ENCODE measurements at regions not wholly inside any gene's neighbourhood (a gene's known extent, or its start where the extent isn't known, plus 50 kb on each side); places are given as distances from the start of the nearest gene placed in this dataset.

DNA sequence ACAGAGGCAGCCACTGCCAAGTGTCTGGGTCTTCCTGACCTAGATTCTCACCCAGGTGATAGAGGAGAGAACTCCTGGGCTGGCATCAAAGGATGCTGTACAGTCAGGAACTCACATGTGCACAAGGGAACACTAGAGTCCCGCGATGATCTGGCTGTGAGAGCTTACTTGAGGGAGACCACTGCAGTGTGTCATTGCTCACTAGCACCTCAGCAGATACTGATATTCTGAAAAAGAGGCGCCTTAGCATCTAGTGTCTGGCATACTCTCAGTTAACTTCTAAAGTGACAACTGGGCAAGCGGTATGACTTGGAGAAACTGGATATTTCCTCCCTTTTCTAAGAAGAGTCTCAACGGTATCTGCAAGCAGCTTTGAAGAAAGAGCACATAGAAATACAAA, 189.9 kb downstream of the CMPK2 start:
- TF ChIP-seq, protein P1, sequence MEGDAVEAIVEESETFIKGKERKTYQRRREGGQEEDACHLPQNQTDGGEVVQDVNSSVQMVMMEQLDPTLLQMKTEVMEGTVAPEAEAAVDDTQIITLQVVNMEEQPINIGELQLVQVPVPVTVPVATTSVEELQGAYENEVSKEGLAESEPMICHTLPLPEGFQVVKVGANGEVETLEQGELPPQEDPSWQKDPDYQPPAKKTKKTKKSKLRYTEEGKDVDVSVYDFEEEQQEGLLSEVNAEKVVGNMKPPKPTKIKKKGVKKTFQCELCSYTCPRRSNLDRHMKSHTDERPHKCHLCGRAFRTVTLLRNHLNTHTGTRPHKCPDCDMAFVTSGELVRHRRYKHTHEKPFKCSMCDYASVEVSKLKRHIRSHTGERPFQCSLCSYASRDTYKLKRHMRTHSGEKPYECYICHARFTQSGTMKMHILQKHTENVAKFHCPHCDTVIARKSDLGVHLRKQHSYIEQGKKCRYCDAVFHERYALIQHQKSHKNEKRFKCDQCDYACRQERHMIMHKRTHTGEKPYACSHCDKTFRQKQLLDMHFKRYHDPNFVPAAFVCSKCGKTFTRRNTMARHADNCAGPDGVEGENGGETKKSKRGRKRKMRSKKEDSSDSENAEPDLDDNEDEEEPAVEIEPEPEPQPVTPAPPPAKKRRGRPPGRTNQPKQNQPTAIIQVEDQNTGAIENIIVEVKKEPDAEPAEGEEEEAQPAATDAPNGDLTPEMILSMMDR (IDR thresholded peaks at IDR 0.05) = no peak
- no peak for TF ChIP-seq ZFX (IDR thresholded peaks at IDR 0.05; ENCODE audit: borderline replicate concordance)

Measured in 22Rv1 (cell line).